ENCODE measurements at regions not wholly inside any gene's neighbourhood (a gene's known extent, or its start where the extent isn't known, plus 50 kb on each side); places are given as distances from the start of the nearest gene placed in this dataset.

DNA sequence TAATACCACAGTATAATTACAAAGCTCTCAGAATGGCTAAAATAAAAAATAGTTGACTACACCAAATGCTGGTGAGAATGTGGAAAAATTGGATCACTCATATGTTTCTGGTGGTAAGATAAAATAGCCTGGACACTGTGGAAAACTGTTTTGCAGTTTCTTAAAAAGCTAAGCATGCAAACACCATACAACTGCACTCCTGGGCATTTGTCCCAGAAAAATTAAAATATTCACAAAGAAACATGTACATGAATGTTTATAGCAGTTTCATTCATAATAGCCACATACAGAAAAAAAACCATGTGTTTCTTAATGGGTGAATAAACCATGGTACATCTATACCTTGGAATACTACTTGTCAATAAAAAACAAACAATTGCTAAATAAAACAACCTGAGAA, 172.9 kb downstream of the AHR start:
- Mint-ChIP-seq H3K4me3 (no peak overlapping the region), H3K27ac (no peak overlapping the region), H3K27me3 (peaks cover 9% of the 10 kb centered on the region), H3K4me1 (peaks cover 3% of the 10 kb centered on the region), H3K9me3 (peaks cover 6% of the 10 kb centered on the region), H3K36me3 (ENCODE audit: low read depth) (peaks cover 3% of the 10 kb centered on the region)
- CTCF ChIA-PET, result no interaction called here
- POLR2A ChIA-PET, result no interaction called here
- DNase-seq, result no peak

DNA sequence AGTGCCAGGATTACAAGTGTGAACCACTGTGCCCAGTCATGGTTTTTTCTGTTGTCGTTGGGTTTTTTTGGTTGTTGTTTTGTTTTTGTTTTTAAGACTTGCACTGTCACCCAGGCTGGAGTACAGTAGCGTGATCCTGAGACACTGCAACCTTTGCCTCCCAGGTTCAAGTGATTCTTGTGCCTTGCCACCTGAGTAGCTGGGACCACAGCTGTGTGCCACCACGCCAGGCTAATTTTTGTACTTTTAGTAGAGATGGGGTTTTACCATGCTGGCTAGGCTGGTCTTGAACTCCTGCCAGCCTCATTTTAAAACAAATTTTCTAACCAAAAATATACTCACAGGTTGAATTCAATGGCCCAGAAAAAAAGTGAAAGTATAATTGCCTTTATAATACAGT, 174.1 kb downstream of the AHR start:
- Mint-ChIP-seq H3K27me3 (peaks cover 6% of the 10 kb centered on the region), H3K4me3 (no peak overlapping the region), H3K9me3 (peaks cover 6% of the 10 kb centered on the region), H3K27ac (no peak overlapping the region), H3K4me1 (peaks cover 2% of the 10 kb centered on the region), H3K36me3 (ENCODE audit: low read depth) (peaks cover 3% of the 10 kb centered on the region)
- no peak for DNase-seq
- POLR2A ChIA-PET, result no interaction called here
- CTCF ChIA-PET, result no interaction called here

DNA sequence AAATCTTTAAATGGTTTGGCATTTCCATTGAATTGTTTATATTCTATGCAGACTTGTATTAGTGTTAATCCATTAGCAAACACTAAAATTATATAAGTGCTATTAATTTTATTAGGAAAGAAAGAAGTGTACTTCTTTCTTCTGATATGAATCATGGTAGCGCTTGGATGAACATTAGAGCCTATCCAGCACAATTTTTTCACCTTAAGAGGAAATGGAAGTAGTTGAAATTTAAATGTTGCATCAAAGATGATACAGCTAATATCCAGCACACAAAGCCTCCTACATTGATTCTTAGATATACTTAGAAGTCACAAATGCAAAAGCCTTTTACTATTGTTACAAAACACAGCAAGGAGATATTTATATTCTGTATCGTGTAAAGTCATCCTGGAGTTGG, 174.5 kb downstream of the AHR start:
- ChIA-PET CTCF (no interaction called here), POLR2A (no interaction called here)
- DNase-seq, result no peak
- peaks cover 6% of the 10 kb centered on the region for H3K9me3 Mint-ChIP-seq
- H3K27ac Mint-ChIP-seq, result no peak overlapping the region
- H3K27me3 Mint-ChIP-seq, result peaks cover 6% of the 10 kb centered on the region
- H3K4me3 Mint-ChIP-seq, result no peak overlapping the region
- H3K36me3 Mint-ChIP-seq (ENCODE audit: low read depth), result peaks cover 3% of the 10 kb centered on the region
- peaks cover 2% of the 10 kb centered on the region for H3K4me1 Mint-ChIP-seq

DNA sequence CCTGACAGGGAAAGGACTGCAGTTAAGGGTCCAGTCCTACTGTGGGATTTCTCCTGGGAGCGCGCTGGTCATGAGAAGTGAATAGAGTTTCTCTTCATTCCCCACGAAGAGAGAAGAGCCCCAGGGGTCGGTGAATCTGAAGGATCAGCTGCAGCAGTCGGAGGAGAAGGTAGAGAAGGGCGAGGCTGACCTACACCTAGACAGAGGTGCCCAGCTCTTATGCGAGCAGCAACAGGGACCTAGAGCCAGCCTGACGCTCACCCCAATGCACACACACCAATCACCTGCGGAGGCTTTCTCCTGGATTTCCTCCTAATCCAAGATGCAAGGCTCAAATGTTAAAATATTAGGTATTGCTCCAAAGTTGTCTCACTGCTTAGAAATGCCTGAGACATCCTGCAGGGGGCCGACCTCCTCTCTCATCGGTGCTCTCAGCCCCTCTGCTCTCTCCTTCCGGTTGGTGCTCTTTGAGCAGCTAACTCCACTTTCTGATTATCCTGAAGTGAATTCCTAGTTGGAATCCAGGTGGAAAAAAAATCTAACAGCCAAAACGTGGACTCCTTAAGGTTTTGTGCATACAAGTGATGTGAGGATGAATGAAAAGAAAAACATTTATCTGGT, 176.4 kb downstream of the AHR start:
- Mint-ChIP-seq H3K9me3 (peaks cover 3% of the 10 kb centered on the region), H3K4me3 (no peak overlapping the region), H3K4me1 (peaks cover 2% of the 10 kb centered on the region), H3K27me3 (peaks cover 3% of the 10 kb centered on the region), H3K27ac (no peak overlapping the region), H3K36me3 (ENCODE audit: low read depth) (no peaks in the 10 kb centered on the region)
- ChIA-PET POLR2A (no interaction called here), CTCF (interaction anchor here (0.6 kb wide), 1 partner anchor 75 kb away, joined by 3 read pairs; no protein-coding TSS in a partner anchor)
- no peak for DNase-seq

DNA sequence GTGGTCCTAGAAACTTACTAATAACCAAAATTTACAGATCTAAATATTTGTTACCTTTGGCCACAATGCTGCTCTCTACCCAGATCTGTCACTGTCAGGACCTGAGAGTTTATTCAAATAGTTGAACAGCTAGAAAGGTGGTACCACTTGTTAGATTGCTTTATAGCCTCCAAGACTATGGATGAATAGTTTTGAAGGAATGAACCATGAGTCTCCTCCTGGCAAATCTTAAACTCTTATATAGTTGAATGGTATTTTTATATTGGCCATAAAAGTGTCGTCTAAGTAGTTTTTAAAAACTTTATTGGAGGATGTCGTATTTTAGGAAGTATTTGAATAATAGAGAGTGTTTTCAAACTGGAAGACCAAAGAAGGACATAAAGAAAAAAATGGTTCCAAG, 178.7 kb downstream of the AHR start:
- Mint-ChIP-seq H3K27me3 (no peaks in the 10 kb centered on the region), H3K27ac (no peak overlapping the region)
- POLR2A ChIA-PET, result no interaction called here

DNA sequence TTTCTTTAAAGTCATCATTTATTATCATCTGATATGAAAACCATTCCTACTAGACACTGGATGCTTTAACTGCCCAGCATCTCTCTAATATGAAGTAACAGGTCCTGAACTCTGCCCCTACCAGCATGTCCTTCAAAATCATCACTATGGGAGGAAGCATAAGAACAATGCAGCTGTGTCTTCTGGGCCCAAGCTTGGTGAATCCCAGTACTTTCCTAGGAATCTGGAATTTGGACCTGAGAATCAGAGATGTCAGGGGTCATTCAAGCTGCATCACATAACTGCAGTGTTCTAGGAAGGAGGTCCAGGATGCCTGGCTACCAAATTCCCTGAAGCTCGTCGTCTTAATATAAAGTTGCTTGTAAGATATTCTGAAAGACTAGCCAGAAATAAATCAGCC, 182.7 kb downstream of the AHR start:
- DNase-seq, result no peak
- Mint-ChIP-seq H3K4me3 (no peak overlapping the region), H3K27ac (no peak overlapping the region), H3K27me3 (no peaks in the 10 kb centered on the region), H3K9me3 (no peaks in the 10 kb centered on the region), H3K36me3 (ENCODE audit: low read depth) (no peaks in the 10 kb centered on the region), H3K4me1 (no peaks in the 10 kb centered on the region)
- CTCF ChIA-PET, result interaction anchor here (0.5 kb wide), 1 partner anchor 1705 kb away, joined by 3 read pairs; no protein-coding TSS in a partner anchor
- POLR2A ChIA-PET, result no interaction called here

More for the DNA sequence above, 178.7 kb downstream of the AHR start:
- CTCF ChIA-PET, result interaction anchor here (1.2 kb wide), 1 partner anchor 500 kb away, joined by 3 read pairs; no protein-coding TSS in a partner anchor
- H3K4me3 Mint-ChIP-seq, result no peak overlapping the region
- no peaks in the 10 kb centered on the region for H3K36me3 Mint-ChIP-seq (ENCODE audit: low read depth)
- no peaks in the 10 kb centered on the region for H3K4me1 Mint-ChIP-seq
- no peak for DNase-seq
- no peaks in the 10 kb centered on the region for H3K9me3 Mint-ChIP-seq

DNA sequence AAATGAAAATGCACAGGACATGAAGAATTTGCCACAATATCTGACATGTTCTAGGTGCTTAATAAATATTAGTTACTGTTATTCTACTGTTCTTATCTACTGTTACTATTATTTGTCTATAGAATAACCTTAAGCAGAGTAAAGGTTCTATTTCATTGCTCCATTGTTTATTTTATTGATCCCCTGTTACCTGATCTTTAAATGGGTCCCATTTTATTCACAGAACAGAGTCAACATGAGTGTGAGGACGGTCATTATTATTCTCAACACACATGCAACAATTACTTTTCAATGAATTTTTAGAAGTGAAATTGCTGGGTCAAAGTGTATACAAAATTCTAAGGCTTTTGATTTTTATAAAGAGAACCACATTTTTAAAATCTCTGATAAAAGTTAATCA, 186.9 kb downstream of the AHR start:
- CTCF ChIA-PET, result no interaction called here
- Mint-ChIP-seq H3K4me3 (no peak overlapping the region), H3K27ac (no peak overlapping the region), H3K27me3 (no peaks in the 10 kb centered on the region), H3K36me3 (ENCODE audit: low read depth) (no peaks in the 10 kb centered on the region), H3K4me1 (peaks cover 8% of the 10 kb centered on the region), H3K9me3 (no peaks in the 10 kb centered on the region)
- POLR2A ChIA-PET, result no interaction called here
- no peak for DNase-seq

DNA sequence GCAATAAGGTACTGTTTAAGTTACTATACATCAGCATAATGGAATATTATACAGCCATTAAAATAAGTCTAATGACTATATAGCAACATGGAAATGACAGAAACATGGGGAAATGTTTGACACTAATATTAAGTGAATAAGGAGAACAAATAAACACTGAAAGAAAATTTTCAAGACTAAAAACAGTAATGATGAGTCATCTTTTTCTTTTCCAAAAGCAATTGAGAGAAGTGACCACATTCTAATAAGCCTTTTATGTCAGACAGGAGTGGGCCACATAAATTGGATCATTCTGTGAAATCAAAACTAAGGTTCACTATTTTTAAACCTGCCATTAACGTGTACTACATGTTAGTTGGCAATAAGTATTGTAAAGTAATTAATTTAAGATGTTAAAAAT, 187.5 kb downstream of the AHR start:
- H3K27me3 Mint-ChIP-seq, result no peaks in the 10 kb centered on the region

DNA sequence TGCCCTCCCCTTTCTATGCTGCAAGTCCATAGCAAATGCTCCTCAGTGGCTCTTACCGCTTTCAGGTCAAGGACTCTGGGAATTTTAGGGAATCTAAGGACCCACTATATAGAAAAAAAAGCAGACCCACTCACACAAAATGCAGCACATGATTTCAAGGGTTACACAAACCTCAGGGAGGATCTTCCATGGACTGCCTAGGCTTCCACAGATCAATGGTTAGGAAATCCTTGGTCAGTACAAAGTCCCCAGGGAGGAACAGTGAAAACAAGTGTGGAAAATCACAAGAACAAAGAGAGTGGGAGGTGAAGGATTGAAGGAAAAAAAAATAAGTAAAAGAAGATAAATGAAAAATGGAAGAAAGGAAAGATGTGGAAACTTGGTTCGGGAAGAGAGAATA, 188.4 kb downstream of the AHR start:
- no peak for DNase-seq
- Mint-ChIP-seq H3K9me3 (no peaks in the 10 kb centered on the region), H3K27ac (no peak overlapping the region), H3K4me3 (no peak overlapping the region), H3K4me1 (peaks cover 16% of the 10 kb centered on the region), H3K27me3 (no peaks in the 10 kb centered on the region), H3K36me3 (ENCODE audit: low read depth) (no peaks in the 10 kb centered on the region)
- CTCF ChIA-PET, result no interaction called here
- POLR2A ChIA-PET, result no interaction called here

More for the DNA sequence above, 187.5 kb downstream of the AHR start:
- H3K9me3 Mint-ChIP-seq, result no peaks in the 10 kb centered on the region
- CTCF ChIA-PET, result no interaction called here
- POLR2A ChIA-PET, result no interaction called here
- H3K4me3 Mint-ChIP-seq, result no peak overlapping the region
- peaks cover 13% of the 10 kb centered on the region for H3K4me1 Mint-ChIP-seq
- DNase-seq, result no peak
- H3K36me3 Mint-ChIP-seq (ENCODE audit: low read depth), result no peaks in the 10 kb centered on the region
- H3K27ac Mint-ChIP-seq, result no peak overlapping the region

DNA sequence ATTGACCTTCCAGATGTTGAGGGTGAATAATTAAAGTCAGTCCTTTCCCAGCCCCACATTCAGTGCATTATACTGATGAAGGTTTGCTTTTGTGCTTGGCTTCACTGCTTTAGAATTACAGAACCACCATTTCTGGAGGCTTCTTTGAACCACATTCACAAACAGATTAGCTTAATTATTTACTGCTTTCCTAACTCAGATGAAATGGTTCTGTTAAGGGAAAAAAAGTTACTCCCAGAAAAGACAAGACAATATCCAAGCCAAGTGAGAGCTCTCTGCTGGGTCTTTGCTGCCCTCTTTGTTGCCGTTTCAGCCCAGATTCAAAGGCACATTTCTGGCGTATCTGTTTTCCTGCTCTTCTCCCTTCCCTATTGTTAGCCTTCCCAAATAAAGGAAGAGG, 188.9 kb downstream of the AHR start:
- POLR2A ChIA-PET, result no interaction called here
- Mint-ChIP-seq H3K4me1 (peaks cover 16% of the 10 kb centered on the region), H3K9me3 (no peaks in the 10 kb centered on the region), H3K4me3 (no peak overlapping the region), H3K36me3 (ENCODE audit: low read depth) (no peaks in the 10 kb centered on the region), H3K27ac (no peak overlapping the region), H3K27me3 (no peaks in the 10 kb centered on the region)
- no peak for DNase-seq
- CTCF ChIA-PET, result no interaction called here

DNA sequence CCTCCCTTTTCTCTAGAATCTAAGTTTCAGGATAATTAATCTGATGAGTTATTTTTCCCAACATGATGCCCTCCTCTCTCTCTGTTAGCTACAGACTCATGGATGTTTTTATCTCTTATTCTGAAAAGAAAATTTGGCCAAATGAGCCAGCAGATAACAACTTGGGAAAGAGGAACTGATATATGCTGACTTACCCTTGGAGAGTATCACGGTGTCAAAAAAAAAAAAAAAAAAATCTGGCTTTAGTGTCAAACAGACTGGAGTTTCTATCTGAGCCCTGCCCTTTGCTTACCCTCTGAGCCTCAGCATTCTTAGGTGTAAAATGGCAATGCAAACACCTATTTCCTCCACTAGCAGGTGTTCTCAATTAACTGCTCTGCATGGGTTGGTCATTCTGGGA, 190.4 kb downstream of the AHR start:
- DNase-seq, result no peak
- Mint-ChIP-seq H3K27ac (no peak overlapping the region), H3K36me3 (ENCODE audit: low read depth) (no peaks in the 10 kb centered on the region), H3K9me3 (no peaks in the 10 kb centered on the region), H3K27me3 (no peaks in the 10 kb centered on the region), H3K4me3 (no peak overlapping the region), H3K4me1 (peaks cover 16% of the 10 kb centered on the region)
- ChIA-PET CTCF (interaction anchor here (0.7 kb wide), 1 partner anchor 134 kb away, joined by 3 read pairs; no protein-coding TSS in a partner anchor), POLR2A (no interaction called here)

DNA sequence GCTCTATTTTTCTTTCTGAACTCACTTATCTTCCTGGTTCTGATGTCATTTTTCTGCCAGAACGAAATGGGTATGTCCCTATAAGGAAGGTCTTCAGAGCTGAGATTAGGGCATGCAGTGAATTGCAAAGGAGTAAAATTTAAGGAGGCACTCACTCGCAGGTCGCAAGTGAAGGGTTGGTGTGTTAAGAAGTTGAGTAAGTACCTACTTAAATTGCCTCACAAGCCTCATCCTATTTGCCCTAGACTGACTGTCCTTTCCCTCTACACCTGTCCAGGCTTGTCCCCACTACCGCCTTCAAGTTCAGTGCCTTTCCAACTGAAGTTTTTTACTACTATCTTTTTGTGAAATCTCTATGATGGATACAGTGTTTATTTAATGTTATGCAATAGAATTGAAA, 191.5 kb downstream of the AHR start:
- DNase-seq, result no peak

DNA sequence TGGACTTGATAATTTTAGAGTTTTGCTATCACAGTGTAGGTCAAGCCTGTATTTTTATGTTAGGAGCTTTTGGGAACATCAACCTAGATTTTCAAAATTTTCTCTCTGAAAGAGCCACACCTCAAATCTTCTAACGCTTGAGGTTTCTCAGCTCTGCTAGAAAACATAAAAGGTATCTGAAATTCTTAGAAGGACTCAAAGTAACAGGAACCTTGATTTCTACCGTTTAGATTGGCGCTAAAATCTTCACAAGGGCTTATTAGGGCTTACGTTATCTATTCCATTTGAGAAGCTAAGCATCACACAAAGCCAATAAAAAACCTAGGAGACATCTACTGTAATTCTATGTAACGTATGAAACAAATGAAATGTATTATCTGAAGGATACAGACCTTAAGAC, 192.4 kb downstream of the AHR start:
- Mint-ChIP-seq H3K27me3 (no peaks in the 10 kb centered on the region), H3K27ac (no peak overlapping the region), H3K4me3 (no peak overlapping the region), H3K9me3 (no peaks in the 10 kb centered on the region), H3K36me3 (ENCODE audit: low read depth) (no peaks in the 10 kb centered on the region), H3K4me1 (peaks cover 19% of the 10 kb centered on the region)
- DNase-seq, result no peak
- ChIA-PET POLR2A (no interaction called here), CTCF (no interaction called here)

More for the DNA sequence above, 191.5 kb downstream of the AHR start:
- Mint-ChIP-seq H3K4me3 (no peak overlapping the region), H3K36me3 (ENCODE audit: low read depth) (no peaks in the 10 kb centered on the region), H3K27me3 (no peaks in the 10 kb centered on the region), H3K9me3 (no peaks in the 10 kb centered on the region), H3K4me1 (peaks cover 16% of the 10 kb centered on the region), H3K27ac (no peak overlapping the region)
- ChIA-PET CTCF (no interaction called here), POLR2A (no interaction called here)

DNA sequence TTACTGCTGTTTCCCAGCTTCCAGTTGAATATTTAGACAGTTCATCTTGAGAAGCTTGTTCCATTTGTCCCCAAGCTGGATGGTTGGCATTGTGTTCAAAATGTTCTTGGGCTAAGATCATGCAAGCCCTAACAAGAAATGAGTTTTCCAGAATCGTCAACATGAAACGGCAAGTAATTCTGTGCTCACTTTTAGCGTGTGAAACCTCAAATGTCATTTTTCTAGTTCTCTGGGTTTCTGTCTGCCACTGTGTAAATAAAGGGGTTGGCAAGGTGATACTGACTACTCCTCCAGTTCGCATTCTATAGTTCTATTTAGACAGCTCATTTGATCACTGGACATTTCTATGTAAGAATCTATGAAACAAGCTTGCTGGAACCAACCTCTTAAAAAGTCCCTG, 194.0 kb downstream of the AHR start:
- Mint-ChIP-seq H3K4me3 (no peak overlapping the region), H3K36me3 (ENCODE audit: low read depth) (no peaks in the 10 kb centered on the region), H3K27me3 (no peaks in the 10 kb centered on the region), H3K9me3 (no peaks in the 10 kb centered on the region), H3K4me1 (peaks cover 21% of the 10 kb centered on the region), H3K27ac (no peak overlapping the region)
- no peak for DNase-seq
- POLR2A ChIA-PET, result no interaction called here
- CTCF ChIA-PET, result no interaction called here

All from activated CD4-positive, alpha-beta T cell treated with anti-CD3 and anti-CD28 coated beads, Interleukin-2, amount 10 ng/mL, durations not matched to agents 7 days and 5 days (primary cell).